Liver (tissue), 8 donors: ENCODE measurements at regions not wholly inside any gene's neighbourhood (a gene's known extent, or its start where the extent isn't known, plus 50 kb on each side); places are given as distances from the start of the nearest gene placed in this dataset.

ENCODE experiments used
- DNase-seq: peaks from one replicate; pipeline ENCODE4 v3.0.0-alpha.2; 2017; ENCODE audit warnings: low spot score
- H3K27ac ChIP-seq, 2 donors: one replicate each; pipeline ENCODE4 v1.7.0; 2013; ENCODE audit warnings: inconsistent platforms in 2 of 2, low read length in 2 of 2, control low read depth in 1 of 2, low read depth in 1 of 2, mild to moderate bottlenecking in 1 of 2
- H3K27me3 ChIP-seq, 4 donors: one replicate each; pipeline versions ENCODE4 v1.6.1 to v1.7.0; 2013; ENCODE audit warnings: low read length in 3 of 4, inconsistent platforms in 1 of 4, mild to moderate bottlenecking in 1 of 4, moderate library complexity in 1 of 4; ENCODE audit not compliant: control insufficient read depth in 4 of 4, insufficient read depth in 4 of 4
- H3K36me3 ChIP-seq, 4 donors: one replicate each; pipeline versions ENCODE4 v1.6.1 to v1.7.0; 2013; ENCODE audit warnings: low read length in 3 of 4, mild to moderate bottlenecking in 3 of 4, low read depth in 1 of 4, moderate library complexity in 1 of 4; ENCODE audit not compliant: control insufficient read depth in 4 of 4, insufficient read depth in 3 of 4
- H3K4me1 ChIP-seq, 4 donors: one replicate each; pipeline versions ENCODE4 v1.6.1 to v1.7.0; 2013; ENCODE audit warnings: low read length in 3 of 4, mild to moderate bottlenecking in 3 of 4, moderate library complexity in 1 of 4; ENCODE audit not compliant: control insufficient read depth in 4 of 4, insufficient read depth in 4 of 4
- H3K4me3 ChIP-seq, 3 donors: one replicate each; pipeline versions ENCODE4 v1.6.1 to v1.7.0; 2013; ENCODE audit warnings: low read length in 3 of 3, control low read depth in 1 of 3, low read depth in 1 of 3, mild to moderate bottlenecking in 1 of 3
- H3K9ac ChIP-seq, 2 donors: one replicate each; pipeline ENCODE4 v1.7.0; 2013; ENCODE audit warnings: low read length in 2 of 2, mild to moderate bottlenecking in 2 of 2, moderate library complexity in 2 of 2, control low read depth in 1 of 2, low read depth in 1 of 2
- H3K9me3 ChIP-seq, 4 donors: one replicate each; pipeline versions ENCODE4 v1.6.1 to v1.7.0; 2013; ENCODE audit warnings: low read length in 3 of 4; ENCODE audit not compliant: control insufficient read depth in 4 of 4
- CTCF ChIP-seq: fragments of 150-350 bp; IDR thresholded peaks from 2 replicates; pipeline ENCODE4 v1.5.1; 2017; ENCODE audit warnings: improper control_type of control experiment, low read depth, low read length; ENCODE audit not compliant: missing input control
- EGR1 ChIP-seq, 2 donors: IDR thresholded peaks; 2 replicates each; pipeline ENCODE4 v1.6.1; 2016 to 2018; ENCODE audit warnings: antibody characterized with exemption in 2 of 2, low read depth in 2 of 2
- FOXA1 ChIP-seq: IDR thresholded peaks from 2 replicates; pipeline ENCODE4 v1.6.1; 2016; ENCODE audit warnings: antibody characterized with exemption
- GABPA ChIP-seq, 2 donors: IDR thresholded peaks in 1 of 2; conservative IDR thresholded peaks in 1 of 2; 2 replicates each; pipeline ENCODE4 v1.6.1; 2016; ENCODE audit warnings: antibody characterized with exemption in 2 of 2, mild to moderate bottlenecking in 1 of 2, moderate library complexity in 1 of 2
- HNF4G ChIP-seq: IDR thresholded peaks from 2 replicates; pipeline ENCODE4 v1.6.1; 2016; ENCODE audit warnings: antibody characterized with exemption
- JUND ChIP-seq, 2 donors: IDR thresholded peaks; 2 replicates each; pipeline ENCODE4 v1.6.1; 2016; ENCODE audit warnings: antibody characterized with exemption in 2 of 2
- MAX ChIP-seq: IDR thresholded peaks from 2 replicates; pipeline ENCODE4 v1.6.1; 2016; ENCODE audit warnings: antibody characterized with exemption
- NR2F2 ChIP-seq: IDR thresholded peaks from 2 replicates; pipeline ENCODE4 v1.6.1; 2016; ENCODE audit warnings: antibody characterized with exemption
- REST ChIP-seq: IDR thresholded peaks from 2 replicates; pipeline ENCODE4 v1.6.1; 2016; ENCODE audit warnings: antibody characterized with exemption, mild to moderate bottlenecking
- RXRA ChIP-seq, 2 donors: IDR thresholded peaks; 2 replicates each; pipeline ENCODE4 v1.6.1; 2017 to 2018; ENCODE audit warnings: antibody characterized with exemption in 2 of 2, mild to moderate bottlenecking in 1 of 2
- TAF1 ChIP-seq: conservative IDR thresholded peaks from 2 replicates; pipeline ENCODE4 v1.6.1; 2016; ENCODE audit warnings: antibody characterized with exemption, mild to moderate bottlenecking
- YY1 ChIP-seq: IDR thresholded peaks from 2 replicates; pipeline ENCODE4 v1.6.1; 2016; ENCODE audit warnings: antibody characterized with exemption, mild to moderate bottlenecking
- ZBTB33 ChIP-seq: IDR thresholded peaks from 2 replicates; pipeline ENCODE4 v1.6.1; 2016; ENCODE audit warnings: antibody characterized with exemption
- WGBS: extraction: QIAGEN DNeasy Blood & Tissue Kit; methylation state at CpG from one replicate; pipeline ENCODE4 v1.1.7; 2013; 5-methylcytosine and 5-hydroxymethylcytosine counted together
- donor health status: healthy.
- donor health status: healthy.
- donor health status: healthy.
- donor health status: healthy.
- donor health status: healthy.

DNA sequence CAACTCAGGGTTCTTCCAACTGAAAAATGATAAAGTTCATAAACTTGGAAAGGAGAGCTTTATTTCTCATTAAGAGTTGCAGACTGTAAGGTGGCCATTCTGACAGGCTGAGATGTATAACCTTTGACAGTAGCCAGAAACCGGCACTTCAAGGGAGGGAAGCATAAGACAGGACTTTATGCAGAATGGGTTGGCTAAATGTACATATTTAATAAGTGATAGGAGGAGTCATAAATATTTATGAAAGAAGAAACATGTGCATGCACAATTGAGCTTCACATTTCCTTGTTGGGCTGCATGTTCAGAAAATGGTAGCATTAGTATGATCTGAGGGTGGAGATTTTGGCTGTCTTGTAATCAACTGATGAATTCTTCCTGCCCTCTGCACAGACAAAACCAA, 57.1 kb upstream of the ICA1 start (continued):
- TF ChIP-seq MAX (no peak), CTCF (no peak), YY1 (no peak), TAF1 (no peak), JUND (IDR thresholded peaks at IDR 0.05) (no peak), HNF4G (no peak)

DNA sequence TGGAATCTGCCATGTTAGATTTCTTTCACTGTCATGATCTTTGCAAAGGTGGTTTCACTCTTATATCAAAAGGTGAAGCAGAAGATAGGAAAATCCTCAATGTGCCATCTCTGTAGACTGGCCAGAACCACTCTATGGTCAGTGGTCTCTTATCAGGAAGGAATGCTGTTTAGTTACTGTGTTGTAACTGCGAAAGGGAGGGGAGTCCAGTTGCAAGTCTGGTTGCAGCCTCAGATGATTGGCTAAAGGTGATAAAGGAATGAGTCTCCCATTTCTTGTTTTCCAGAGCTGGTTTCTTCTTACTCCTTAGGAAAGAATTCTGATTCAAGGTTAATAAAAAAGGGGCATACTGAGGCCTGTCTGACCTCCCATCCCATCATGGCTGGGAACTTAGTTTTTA, 58.2 kb upstream of the ICA1 start:
- Histone ChIP-seq H3K27me3 (no peaks in the 10 kb centered on the region), H3K9ac (no peak overlapping the region), H3K27ac (no peak overlapping the region), H3K9me3 (peaks cover 2 to 10% (median 6%) of the 10 kb centered on the region in 4 donors), H3K4me3 (no peak overlapping the region), H3K36me3 (no peaks in the 10 kb centered on the region), H3K4me1 (no peaks in the 10 kb centered on the region)
- no peak for DNase-seq
- TF ChIP-seq CTCF (no peak), MAX (no peak), REST (no peak), NR2F2 (no peak), TAF1 (no peak), RXRA (IDR thresholded peaks at IDR 0.05) (no peak), ZBTB33 (no peak), FOXA1 (no peak), YY1 (no peak), GABPA (IDR thresholded peaks at IDR 0.05 in 1 of 2, conservative IDR thresholded peaks at IDR 0.05 in 1 of 2) (no peak), EGR1 (IDR thresholded peaks at IDR 0.05; ENCODE audit: low read depth in 2 of 2) (no peak), JUND (IDR thresholded peaks at IDR 0.05) (no peak)
- WGBS, result 58% methylated on average over 1 of the region's 1 CpG
